Fibroblast of mammary gland (primary cell): ENCODE measurements at regions not wholly inside any gene's neighbourhood (a gene's known extent, or its start where the extent isn't known, plus 50 kb on each side); places are given as distances from the start of the nearest gene placed in this dataset.
"Not testable (repeated sequence)": the region's sequence is repeated elsewhere in the genome, so short reads cannot be mapped to it uniquely, and the experiment has no call there.

Experiments
- DNase-seq: peaks from one replicate; pipeline ENCODE4 v3.0.0-alpha.2; 2010; ENCODE audit warnings: low read depth
- H3K4me3 ChIP-seq: 2 replicates; pipeline ENCODE4 v1.5.1; 2011; ENCODE audit warnings: low read depth, mild to moderate bottlenecking, low read length, moderate library complexity; ENCODE audit not compliant: control insufficient read depth
- CTCF ChIP-seq: conservative IDR thresholded peaks from 2 replicates; pipeline ENCODE4 v1.5.1; 2011; ENCODE audit warnings: low read depth, low read length, inconsistent platforms; ENCODE audit not compliant: control insufficient read depth, insufficient read depth

- no peak for TF ChIP-seq CTCF
- peak; percentile 13 for DNase-seq
These were observed 415.4 kb upstream of the KLHL1 start for GRCh38 chr13:70523622-70524021.

GRCh38 chr13:70520275-70521036 is 412.2 kb upstream of the KLHL1 start:
- DNase-seq, result no peak
- no peak for TF ChIP-seq CTCF
- H3K4me3 ChIP-seq, result no peak overlapping the region

More at GRCh38 chr13:70523622-70524021, 415.4 kb upstream of the KLHL1 start:
- H3K4me3 ChIP-seq, result no peak overlapping the region

GRCh38 chr13:70518081-70518480 is 409.8 kb upstream of the KLHL1 start:
- no peak for TF ChIP-seq CTCF
- H3K4me3 ChIP-seq, result no peak overlapping the region
- DNase-seq, result no peak

DNA sequence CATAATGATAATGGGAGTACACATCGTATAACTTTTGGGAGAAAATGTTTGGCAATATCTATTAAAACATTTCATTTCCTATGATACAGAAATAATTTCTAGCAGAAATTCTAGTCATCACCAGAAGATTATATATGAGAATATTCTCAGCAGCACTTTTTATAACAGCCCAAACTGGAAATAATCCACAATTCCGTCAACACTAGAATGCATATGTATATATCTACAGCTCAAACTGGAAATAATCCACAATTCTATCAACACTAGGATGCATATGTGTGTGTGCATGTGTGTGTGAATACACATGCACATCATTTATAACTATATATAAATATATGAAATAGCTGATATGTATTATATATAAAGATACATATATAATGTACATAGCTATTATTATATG is 408.0 kb upstream of the KLHL1 start:
- no peak for DNase-seq
- TF ChIP-seq CTCF, result no peak
- H3K4me3 ChIP-seq, result no peak overlapping the region

- not testable (repeated sequence) for H3K4me3 ChIP-seq, DNase-seq
These were observed 403.7 kb upstream of the KLHL1 start for GRCh38 chr13:70511861-70512417.

DNA sequence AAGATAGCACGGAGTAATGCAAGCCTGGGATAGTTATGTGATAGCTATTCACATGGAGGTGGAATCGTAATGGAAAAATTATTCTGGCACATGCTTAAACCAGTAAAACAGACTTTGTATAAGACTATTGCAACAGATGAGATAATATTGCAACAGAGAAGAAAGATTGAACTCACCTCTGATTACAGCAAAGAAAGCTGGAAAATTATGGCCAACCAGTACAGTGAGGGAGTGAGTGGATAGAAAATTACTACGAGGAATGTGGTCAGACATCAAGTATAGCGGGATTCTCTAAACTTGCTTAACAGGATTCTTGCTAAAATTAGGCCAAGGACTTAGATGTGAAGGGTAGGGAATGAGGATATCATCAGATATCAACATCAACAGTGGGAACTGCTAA is 397.6 kb upstream of the KLHL1 start:
- no peak for DNase-seq
- TF ChIP-seq CTCF, result no peak
- H3K4me3 ChIP-seq, result no peak overlapping the region

DNA sequence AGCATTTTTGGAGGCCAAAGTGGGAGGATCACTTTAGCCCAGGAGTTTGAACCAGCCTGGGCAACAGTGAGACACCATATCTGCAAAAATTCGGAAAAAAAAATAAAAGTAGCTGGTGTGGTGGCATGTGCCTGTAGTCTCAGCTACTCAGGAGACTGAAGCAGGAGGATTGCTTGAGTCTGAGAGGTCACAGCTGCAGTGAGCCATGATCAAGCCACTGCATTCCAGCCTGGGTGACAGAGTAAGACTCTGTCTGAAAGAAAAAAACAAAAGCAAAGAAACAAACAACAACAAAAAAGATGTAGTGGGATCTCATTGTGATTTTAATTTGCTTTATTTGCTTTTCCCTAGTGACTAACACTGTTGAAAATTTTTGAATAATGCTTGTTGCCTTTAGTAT is 394.7 kb upstream of the KLHL1 start:
- DNase-seq, result no peak

More for the DNA sequence above, 394.7 kb upstream of the KLHL1 start:
- H3K4me3 ChIP-seq, result no peak overlapping the region
- TF ChIP-seq CTCF, result no peak
